KMS-11 (cell line): ENCODE measurements at regions not wholly inside any gene's neighbourhood (a gene's known extent, or its start where the extent isn't known, plus 50 kb on each side); places are given as distances from the start of the nearest gene placed in this dataset.

Source experiments
- H2AFZ ChIP-seq: fragments of 200-600 bp; sonication (generic); 2 replicates; pipeline ENCODE4 v1.6.1; 2016; ENCODE audit warnings: antibody characterized with exemption, mixed run types, low read depth
- H3K27ac ChIP-seq: fragments of 200-600 bp; sonication (generic); 2 replicates; pipeline ENCODE4 v1.6.1; 2016; ENCODE audit warnings: mild to moderate bottlenecking, mixed run types
- H3K27me3 ChIP-seq: fragments of 200-600 bp; sonication (generic); 2 replicates; pipeline ENCODE4 v1.6.1; 2017; ENCODE audit warnings: mild to moderate bottlenecking, low read depth, mixed run types, moderate library complexity; ENCODE audit not compliant: insufficient read depth
- H3K36me3 ChIP-seq: fragments of 200-600 bp; sonication (generic); 2 replicates; pipeline ENCODE4 v1.6.1; 2017; ENCODE audit warnings: mild to moderate bottlenecking, mixed run types; ENCODE audit not compliant: insufficient read depth
- H3K4me1 ChIP-seq: fragments of 200-600 bp; sonication (generic); 2 replicates; pipeline ENCODE4 v1.6.1; 2016; ENCODE audit warnings: mild to moderate bottlenecking, low read depth, mixed run types; ENCODE audit not compliant: poor library complexity, severe bottlenecking
- H3K4me2 ChIP-seq: fragments of 200-600 bp; sonication (generic); 2 replicates; pipeline ENCODE4 v1.7.0; 2016; ENCODE audit warnings: mild to moderate bottlenecking, mixed run types
- H3K4me3 ChIP-seq: fragments of 200-600 bp; sonication (generic); IDR thresholded peaks from 2 replicates; pipeline ENCODE4 v1.6.1; 2017; ENCODE audit warnings: low read depth, low read length, mixed read lengths; ENCODE audit not compliant: insufficient read depth
- H3K79me2 ChIP-seq: fragments of 200-600 bp; sonication (generic); 2 replicates; pipeline ENCODE4 v1.6.1; 2016; ENCODE audit warnings: low read depth, mixed run types; ENCODE audit not compliant: insufficient read depth
- H3K9ac ChIP-seq: fragments of 200-600 bp; sonication (generic); 2 replicates; pipeline ENCODE4 v1.6.1; 2016; ENCODE audit warnings: mild to moderate bottlenecking, mixed run types
- H4K20me1 ChIP-seq: fragments of 200-600 bp; sonication (generic); 2 replicates; pipeline ENCODE4 v1.6.1; 2016; ENCODE audit warnings: mild to moderate bottlenecking, mixed run types; ENCODE audit not compliant: insufficient read depth
- CTCF ChIP-seq: fragments of 200-600 bp; sonication (generic); conservative IDR thresholded peaks from 2 replicates; pipeline ENCODE4 v1.6.1; 2017; ENCODE audit warnings: low read depth, mild to moderate bottlenecking, antibody characterized with exemption, low read length, moderate library complexity, mixed read lengths

GRCh38 chr1:83033682-83034081 lies 965.2 kb downstream of the TTLL7 start:
- Histone ChIP-seq H4K20me1 (no peaks in the 10 kb centered on the region), H3K4me3 (no peak overlapping the region), H3K4me2 (no peak overlapping the region), H2AFZ (no peak overlapping the region), H3K27ac (no peak overlapping the region), H3K9ac (no peak overlapping the region), H3K4me1 (no peaks in the 10 kb centered on the region), H3K79me2 (no peaks in the 10 kb centered on the region), H3K27me3 (no peaks in the 10 kb centered on the region), H3K36me3 (no peaks in the 10 kb centered on the region)
- no peak for TF ChIP-seq CTCF

GRCh38 chr1:83029916-83030315 lies 969.0 kb downstream of the TTLL7 start:
- H3K27me3 ChIP-seq, result no peaks in the 10 kb centered on the region
- H3K4me2 ChIP-seq, result no peak overlapping the region
- H3K79me2 ChIP-seq, result no peaks in the 10 kb centered on the region
- H3K4me3 ChIP-seq, result no peak overlapping the region
- no peak for TF ChIP-seq CTCF
- no peak overlapping the region for H3K27ac ChIP-seq
- H3K9ac ChIP-seq, result no peak overlapping the region
- no peaks in the 10 kb centered on the region for H4K20me1 ChIP-seq
- no peak overlapping the region for H2AFZ ChIP-seq
- no peaks in the 10 kb centered on the region for H3K4me1 ChIP-seq
- H3K36me3 ChIP-seq, result no peaks in the 10 kb centered on the region

GRCh38 chr1:83029050-83029449 lies 969.9 kb downstream of the TTLL7 start:
- H3K79me2 ChIP-seq, result no peaks in the 10 kb centered on the region
- H2AFZ ChIP-seq, result no peak overlapping the region
- no peak for TF ChIP-seq CTCF
- no peaks in the 10 kb centered on the region for H3K27me3 ChIP-seq
- H3K9ac ChIP-seq, result no peak overlapping the region
- H3K4me2 ChIP-seq, result no peak overlapping the region
- H3K4me3 ChIP-seq, result no peak overlapping the region
- no peaks in the 10 kb centered on the region for H3K4me1 ChIP-seq
- no peak overlapping the region for H3K27ac ChIP-seq
- H4K20me1 ChIP-seq, result no peaks in the 10 kb centered on the region
- H3K36me3 ChIP-seq, result no peaks in the 10 kb centered on the region

- no peak overlapping the region for H3K4me2 ChIP-seq
- no peaks in the 10 kb centered on the region for H4K20me1 ChIP-seq
- no peak overlapping the region for H3K9ac ChIP-seq
- no peak overlapping the region for H3K27ac ChIP-seq
- H3K79me2 ChIP-seq, result no peaks in the 10 kb centered on the region
- H3K4me3 ChIP-seq, result no peak overlapping the region
- H3K36me3 ChIP-seq, result no peaks in the 10 kb centered on the region
- no peak for TF ChIP-seq CTCF
- no peaks in the 10 kb centered on the region for H3K27me3 ChIP-seq
- H2AFZ ChIP-seq, result no peak overlapping the region
- no peaks in the 10 kb centered on the region for H3K4me1 ChIP-seq
Measured at GRCh38 chr1:83028467-83028866, 970.5 kb downstream of the TTLL7 start.

GRCh38 chr1:83027511-83027910 lies 971.4 kb downstream of the TTLL7 start:
- no peak for TF ChIP-seq CTCF
- H3K27me3 ChIP-seq, result no peaks in the 10 kb centered on the region
- H4K20me1 ChIP-seq, result no peaks in the 10 kb centered on the region

More at GRCh38 chr1:83027511-83027910, 971.4 kb downstream of the TTLL7 start:
- Histone ChIP-seq H3K4me3 (no peak overlapping the region), H3K27ac (no peak overlapping the region), H3K79me2 (no peaks in the 10 kb centered on the region), H3K9ac (no peak overlapping the region), H3K4me2 (no peak overlapping the region), H3K36me3 (no peaks in the 10 kb centered on the region), H2AFZ (no peak overlapping the region), H3K4me1 (no peaks in the 10 kb centered on the region)
